DOHH2 (cell line): ENCODE measurements at regions not wholly inside any gene's neighbourhood (a gene's known extent, or its start where the extent isn't known, plus 50 kb on each side); places are given as distances from the start of the nearest gene placed in this dataset.

ENCODE experiments used
- H3F3A ChIP-seq: fragments of 200-600 bp; sonication (generic), shearing (Covaris generic); 2 replicates; pipeline ENCODE4 v1.6.0; 2016; ENCODE audit warnings: antibody characterized with exemption, mild to moderate bottlenecking; ENCODE audit not compliant: control insufficient read depth, insufficient read depth
- H3K27ac ChIP-seq: fragments of 200-600 bp; sonication (generic); 2 replicates; pipeline ENCODE4 v1.5.1; 2014; ENCODE audit warnings: low read depth, mild to moderate bottlenecking, low read length, moderate library complexity
- H3K27me3 ChIP-seq: fragments of 200-600 bp; sonication (generic); 2 replicates; pipeline ENCODE4 v1.6.1; 2014; ENCODE audit warnings: mild to moderate bottlenecking, low read length, mixed read lengths; ENCODE audit not compliant: control insufficient read depth
- H3K36me3 ChIP-seq: fragments of 200-600 bp; sonication (generic); 2 replicates; pipeline ENCODE4 v1.6.1; 2014; ENCODE audit warnings: mild to moderate bottlenecking, low read length, moderate library complexity, mixed read lengths; ENCODE audit not compliant: control insufficient read depth
- H3K4me1 ChIP-seq: fragments of 200-600 bp; sonication (generic); 2 replicates; pipeline ENCODE4 v1.6.1; 2014; ENCODE audit warnings: mild to moderate bottlenecking, low read length, mixed read lengths; ENCODE audit not compliant: control insufficient read depth
- H3K4me2 ChIP-seq: fragments of 200-600 bp; sonication (generic); 2 replicates; pipeline ENCODE4 v1.6.0; 2014; ENCODE audit warnings: mild to moderate bottlenecking, low read length, moderate library complexity
- H3K4me3 ChIP-seq: fragments of 200-600 bp; sonication (generic); 2 replicates; pipeline ENCODE4 v1.5.1; 2014; ENCODE audit warnings: mild to moderate bottlenecking, low read length, mixed read lengths
- H3K79me2 ChIP-seq: fragments of 200-600 bp; sonication (generic); 2 replicates; pipeline ENCODE4 v1.6.1; 2014; ENCODE audit warnings: mild to moderate bottlenecking, low read length, mixed read lengths; ENCODE audit not compliant: control insufficient read depth
- H3K9me2 ChIP-seq: fragments of 200-600 bp; sonication (generic); replicated peaks from 2 replicates; pipeline ENCODE4 v1.6.1; 2014; ENCODE audit warnings: mild to moderate bottlenecking, low read length, mixed read lengths; ENCODE audit not compliant: control insufficient read depth
- H3K9me3 ChIP-seq: fragments of 200-600 bp; sonication (generic); 2 replicates; pipeline ENCODE4 v1.6.1; 2014; ENCODE audit warnings: antibody characterized with exemption, low read length, mixed read lengths; ENCODE audit not compliant: control insufficient read depth, insufficient read depth
- H4K20me1 ChIP-seq: fragments of 200-600 bp; sonication (generic); 2 replicates; pipeline ENCODE4 v1.6.0; 2014; ENCODE audit warnings: low read depth, mild to moderate bottlenecking, antibody characterized with exemption, low read length, moderate library complexity; ENCODE audit not compliant: control insufficient read depth, insufficient read depth
- EZH2phosphoT487 ChIP-seq: fragments of 200-600 bp; sonication (generic); IDR thresholded peaks from 2 replicates; pipeline ENCODE4 v1.6.1; 2017; ENCODE audit warnings: borderline replicate concordance, mild to moderate bottlenecking, antibody characterized with exemption, low read length, moderate library complexity, mixed read lengths
- TF ChIP-seq, protein P1 (sequence below): fragments of 200-600 bp; sonication (generic); IDR thresholded peaks from one replicate; pipeline ENCODE4 v1.5.1; 2014; ENCODE audit warnings: antibody characterized with exemption, mild to moderate bottlenecking, low read depth, low read length; ENCODE audit not compliant: poor library complexity, severe bottlenecking

DNA sequence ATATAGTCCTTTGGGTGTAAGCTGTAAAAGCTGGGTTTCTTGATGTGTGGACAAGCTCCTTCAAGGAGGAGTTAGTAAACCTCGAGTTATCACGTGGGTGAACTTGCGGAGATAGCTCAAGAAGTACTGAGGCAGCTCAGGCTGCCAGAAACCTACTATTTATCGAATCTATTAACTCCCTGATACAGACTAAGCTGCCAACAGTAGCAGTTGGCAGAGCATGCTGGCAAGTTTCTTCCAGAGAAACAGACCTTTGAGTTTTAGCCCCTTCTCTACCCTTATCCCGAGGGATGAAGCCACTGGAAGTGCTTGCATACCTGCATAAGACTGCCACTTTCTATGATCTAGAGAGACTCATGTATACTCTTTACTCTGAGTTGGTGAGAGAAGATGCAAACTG, 624.5 kb upstream of the USP24 start:
- Histone ChIP-seq H3F3A (no peaks in the 10 kb centered on the region), H3K36me3 (no peaks in the 10 kb centered on the region), H3K4me1 (no peaks in the 10 kb centered on the region), H3K27ac (no peak overlapping the region), H3K79me2 (no peaks in the 10 kb centered on the region), H4K20me1 (no peaks in the 10 kb centered on the region), H3K4me2 (no peak overlapping the region), H3K27me3 (no peaks in the 10 kb centered on the region), H3K9me2 (no peaks in the 10 kb centered on the region), H3K4me3 (no peak overlapping the region), H3K9me3 (no peaks in the 10 kb centered on the region)
- TF ChIP-seq, protein P1, sequence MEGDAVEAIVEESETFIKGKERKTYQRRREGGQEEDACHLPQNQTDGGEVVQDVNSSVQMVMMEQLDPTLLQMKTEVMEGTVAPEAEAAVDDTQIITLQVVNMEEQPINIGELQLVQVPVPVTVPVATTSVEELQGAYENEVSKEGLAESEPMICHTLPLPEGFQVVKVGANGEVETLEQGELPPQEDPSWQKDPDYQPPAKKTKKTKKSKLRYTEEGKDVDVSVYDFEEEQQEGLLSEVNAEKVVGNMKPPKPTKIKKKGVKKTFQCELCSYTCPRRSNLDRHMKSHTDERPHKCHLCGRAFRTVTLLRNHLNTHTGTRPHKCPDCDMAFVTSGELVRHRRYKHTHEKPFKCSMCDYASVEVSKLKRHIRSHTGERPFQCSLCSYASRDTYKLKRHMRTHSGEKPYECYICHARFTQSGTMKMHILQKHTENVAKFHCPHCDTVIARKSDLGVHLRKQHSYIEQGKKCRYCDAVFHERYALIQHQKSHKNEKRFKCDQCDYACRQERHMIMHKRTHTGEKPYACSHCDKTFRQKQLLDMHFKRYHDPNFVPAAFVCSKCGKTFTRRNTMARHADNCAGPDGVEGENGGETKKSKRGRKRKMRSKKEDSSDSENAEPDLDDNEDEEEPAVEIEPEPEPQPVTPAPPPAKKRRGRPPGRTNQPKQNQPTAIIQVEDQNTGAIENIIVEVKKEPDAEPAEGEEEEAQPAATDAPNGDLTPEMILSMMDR = no peak
- no peak for TF ChIP-seq EZH2phosphoT487

GRCh38 chr1:55839221-55839620, 624.1 kb upstream of the USP24 start:
- H3K36me3 ChIP-seq = no peaks in the 10 kb centered on the region
- no peak for TF ChIP-seq EZH2phosphoT487
- TF ChIP-seq, protein P1 = no peak
- no peak overlapping the region for H3K4me3 ChIP-seq
- H3K4me2 ChIP-seq = no peak overlapping the region
- H3K79me2 ChIP-seq = no peaks in the 10 kb centered on the region
- no peaks in the 10 kb centered on the region for H3K9me2 ChIP-seq
- H3F3A ChIP-seq = no peaks in the 10 kb centered on the region
- no peak overlapping the region for H3K27ac ChIP-seq
- no peaks in the 10 kb centered on the region for H3K27me3 ChIP-seq
- H4K20me1 ChIP-seq = no peaks in the 10 kb centered on the region
- no peaks in the 10 kb centered on the region for H3K9me3 ChIP-seq
- no peaks in the 10 kb centered on the region for H3K4me1 ChIP-seq

- Histone ChIP-seq H3K27ac (no peak overlapping the region), H3K4me2 (no peak overlapping the region), H3K4me1 (no peaks in the 10 kb centered on the region), H3K9me2 (no peaks in the 10 kb centered on the region), H3K79me2 (no peaks in the 10 kb centered on the region), H3F3A (no peaks in the 10 kb centered on the region), H3K9me3 (no peaks in the 10 kb centered on the region), H3K27me3 (no peaks in the 10 kb centered on the region), H3K4me3 (no peak overlapping the region), H3K36me3 (no peaks in the 10 kb centered on the region), H4K20me1 (no peaks in the 10 kb centered on the region)
- TF ChIP-seq EZH2phosphoT487 = no peak
- TF ChIP-seq, protein P1 = no peak
These were observed 620.9 kb upstream of the USP24 start for GRCh38 chr1:55836086-55836485.

GRCh38 chr1:55833529-55834091, 618.4 kb upstream of the USP24 start:
- no peak overlapping the region for H3K4me3 ChIP-seq
- H3K36me3 ChIP-seq = no peaks in the 10 kb centered on the region
- no peak overlapping the region for H3K4me2 ChIP-seq
- H3K79me2 ChIP-seq = no peaks in the 10 kb centered on the region
- no peaks in the 10 kb centered on the region for H4K20me1 ChIP-seq
- no peak overlapping the region for H3K27ac ChIP-seq
- TF ChIP-seq, protein P1 = no peak
- TF ChIP-seq EZH2phosphoT487 = no peak
- H3K9me3 ChIP-seq = no peaks in the 10 kb centered on the region
- H3F3A ChIP-seq = no peaks in the 10 kb centered on the region
- H3K27me3 ChIP-seq = no peaks in the 10 kb centered on the region
- no peaks in the 10 kb centered on the region for H3K9me2 ChIP-seq
- H3K4me1 ChIP-seq = no peaks in the 10 kb centered on the region
